ENCODE measurements at regions not wholly inside any gene's neighbourhood (a gene's known extent, or its start where the extent isn't known, plus 50 kb on each side); places are given as distances from the start of the nearest gene placed in this dataset.

- TF ChIP-seq, protein P1, sequence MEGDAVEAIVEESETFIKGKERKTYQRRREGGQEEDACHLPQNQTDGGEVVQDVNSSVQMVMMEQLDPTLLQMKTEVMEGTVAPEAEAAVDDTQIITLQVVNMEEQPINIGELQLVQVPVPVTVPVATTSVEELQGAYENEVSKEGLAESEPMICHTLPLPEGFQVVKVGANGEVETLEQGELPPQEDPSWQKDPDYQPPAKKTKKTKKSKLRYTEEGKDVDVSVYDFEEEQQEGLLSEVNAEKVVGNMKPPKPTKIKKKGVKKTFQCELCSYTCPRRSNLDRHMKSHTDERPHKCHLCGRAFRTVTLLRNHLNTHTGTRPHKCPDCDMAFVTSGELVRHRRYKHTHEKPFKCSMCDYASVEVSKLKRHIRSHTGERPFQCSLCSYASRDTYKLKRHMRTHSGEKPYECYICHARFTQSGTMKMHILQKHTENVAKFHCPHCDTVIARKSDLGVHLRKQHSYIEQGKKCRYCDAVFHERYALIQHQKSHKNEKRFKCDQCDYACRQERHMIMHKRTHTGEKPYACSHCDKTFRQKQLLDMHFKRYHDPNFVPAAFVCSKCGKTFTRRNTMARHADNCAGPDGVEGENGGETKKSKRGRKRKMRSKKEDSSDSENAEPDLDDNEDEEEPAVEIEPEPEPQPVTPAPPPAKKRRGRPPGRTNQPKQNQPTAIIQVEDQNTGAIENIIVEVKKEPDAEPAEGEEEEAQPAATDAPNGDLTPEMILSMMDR (IDR thresholded peaks at IDR 0.05), result no peak
- no peak for TF ChIP-seq POLR2A (IDR thresholded peaks at IDR 0.05)
Observed at GRCh38 chr2:129117434-129117833, 798.8 kb upstream of the HS6ST1 start.

All from lower leg skin (tissue), 3 donors.